ENCODE measurements at regions not wholly inside any gene's neighbourhood (a gene's known extent, or its start where the extent isn't known, plus 50 kb on each side); places are given as distances from the start of the nearest gene placed in this dataset.

GRCh38 chr3:127488740-127489139 is 101.8 kb downstream of the TPRA1 start:
- peaks cover 0 to 19% (median 0%) of the 10 kb centered on the region in 4 experiments for H3K27me3 ChIP-seq (replicated peaks in 1 of 4; ENCODE audit: control extremely low read depth in 1 of 4, control insufficient read depth in 3 of 4, insufficient read depth in 4 of 4, low read length in 3 of 4)
- H3K4me3 ChIP-seq (ENCODE audit: control extremely low read depth in 1 of 5, extremely low read depth in 1 of 5, insufficient read depth in 1 of 5, low read depth in 2 of 5, low read length in 4 of 5): no peak overlapping the region
- intact Hi-C loops (cut with micrococcal nuclease): no loop called here
- no peaks in the 10 kb centered on the region for H3K36me3 ChIP-seq (replicated peaks in 1 of 2; ENCODE audit: control extremely low read depth in 1 of 2, control insufficient read depth in 1 of 2, extremely low read depth in 1 of 2, insufficient read depth in 2 of 2, low read length in 1 of 2)
- H3K4me1 ChIP-seq (ENCODE audit: control insufficient read depth in 2 of 2, insufficient read depth in 2 of 2, low read length in 2 of 2): no peaks in the 10 kb centered on the region
- ATAC-seq (ENCODE audit: low read depth): no peak
- POLR2A ChIA-PET: no interaction called here
- Mint-ChIP-seq H3K4me3 (no peak overlapping the region), H3K27ac (no peak overlapping the region), H3K27me3 (peaks cover 46% of the 10 kb centered on the region), H3K9me3 (ENCODE audit: insufficient read depth) (no peaks in the 10 kb centered on the region), H3K4me1 (no peaks in the 10 kb centered on the region)
- CTCF ChIA-PET: no interaction called here
- 72% methylated on average over 3 of the region's 3 CpGs for WGBS (ENCODE audit: insufficient coverage)
- no peak overlapping the region for H3K27ac ChIP-seq (ENCODE audit: low read length in 2 of 2)
- no peak for TF ChIP-seq CTCF (IDR thresholded peaks at IDR 0.05)
- TF ChIP-seq EZH2 (IDR thresholded peaks at IDR 0.05; ENCODE audit: borderline replicate concordance, insufficient read depth, low read depth, low read length, poor library complexity, severe bottlenecking): no peak
- no peak overlapping the region for H3K4me2 ChIP-seq (replicated peaks; ENCODE audit: low read depth, low read length, poor library complexity, severe bottlenecking)
- no peak overlapping the region for H2AFZ ChIP-seq (ENCODE audit: insufficient read depth, low read depth, low read length, poor library complexity, severe bottlenecking)
- no peak overlapping the region for H3K9ac ChIP-seq (ENCODE audit: low read length)
- peaks cover 0 to 14% (median 0%) of the 10 kb centered on the region in 3 donors for H3K9me3 ChIP-seq (ENCODE audit: control extremely low read depth in 1 of 3, control insufficient read depth in 2 of 3, insufficient read depth in 1 of 3, low read length in 2 of 3)
- DNase-seq: no peak
- no peaks in the 10 kb centered on the region for H3K79me2 ChIP-seq (ENCODE audit: control insufficient read depth, insufficient read depth, low read length)
- H4K20me1 ChIP-seq (ENCODE audit: control insufficient read depth, insufficient read depth, low read length, poor library complexity, severe bottlenecking): no peaks in the 10 kb centered on the region

GRCh38 chr3:127488141-127488672 is 102.3 kb downstream of the TPRA1 start:
- ChIA-PET CTCF (no interaction called here), POLR2A (no interaction called here)
- no peaks in the 10 kb centered on the region for H3K9me3 Mint-ChIP-seq (ENCODE audit: insufficient read depth)
- no peak overlapping the region for H3K4me3 Mint-ChIP-seq
- H3K4me1 Mint-ChIP-seq: no peaks in the 10 kb centered on the region
- Histone ChIP-seq H4K20me1 (ENCODE audit: control insufficient read depth, insufficient read depth, low read length, poor library complexity, severe bottlenecking) (no peaks in the 10 kb centered on the region), H3K4me3 (ENCODE audit: control extremely low read depth in 1 of 5, extremely low read depth in 1 of 5, insufficient read depth in 1 of 5, low read depth in 2 of 5, low read length in 4 of 5) (no peak overlapping the region), H3K36me3 (replicated peaks in 1 of 2; ENCODE audit: control extremely low read depth in 1 of 2, control insufficient read depth in 1 of 2, extremely low read depth in 1 of 2, insufficient read depth in 2 of 2, low read length in 1 of 2) (no peaks in the 10 kb centered on the region), H3K9me3 (ENCODE audit: control extremely low read depth in 1 of 3, control insufficient read depth in 2 of 3, insufficient read depth in 1 of 3, low read length in 2 of 3) (peaks cover 0 to 15% (median 0%) of the 10 kb centered on the region in 3 donors), H3K4me1 (ENCODE audit: control insufficient read depth in 2 of 2, insufficient read depth in 2 of 2, low read length in 2 of 2) (no peaks in the 10 kb centered on the region), H2AFZ (ENCODE audit: insufficient read depth, low read depth, low read length, poor library complexity, severe bottlenecking) (no peak overlapping the region), H3K27me3 (replicated peaks in 1 of 4; ENCODE audit: control extremely low read depth in 1 of 4, control insufficient read depth in 3 of 4, insufficient read depth in 4 of 4, low read length in 3 of 4) (peaks cover 0 to 20% (median 0%) of the 10 kb centered on the region in 4 experiments), H3K9ac (ENCODE audit: low read length) (no peak overlapping the region), H3K27ac (ENCODE audit: low read length in 2 of 2) (no peak overlapping the region), H3K79me2 (ENCODE audit: control insufficient read depth, insufficient read depth, low read length) (no peaks in the 10 kb centered on the region), H3K4me2 (replicated peaks; ENCODE audit: low read depth, low read length, poor library complexity, severe bottlenecking) (no peak overlapping the region)
- ATAC-seq (ENCODE audit: low read depth): no peak
- intact Hi-C loops (cut with micrococcal nuclease): no loop called here
- H3K27me3 Mint-ChIP-seq: peaks cover 49% of the 10 kb centered on the region
- WGBS (ENCODE audit: insufficient coverage): 86% methylated on average over 7 of the region's 8 CpGs
- DNase-seq: no peak
- TF ChIP-seq EZH2 (IDR thresholded peaks at IDR 0.05; ENCODE audit: borderline replicate concordance, insufficient read depth, low read depth, low read length, poor library complexity, severe bottlenecking) (no peak), CTCF (IDR thresholded peaks at IDR 0.05) (no peak)
- H3K27ac Mint-ChIP-seq: no peak overlapping the region
